SW480 (cell line): ENCODE measurements at regions not wholly inside any gene's neighbourhood (a gene's known extent, or its start where the extent isn't known, plus 50 kb on each side); places are given as distances from the start of the nearest gene placed in this dataset.
"Not testable (repeated sequence)": the region's sequence is repeated elsewhere in the genome, so short reads cannot be mapped to it uniquely, and the experiment has no call there.

ENCODE experiments used
- DNase-seq: peaks from one replicate; pipeline ENCODE4 v3.0.0-alpha.2; 2016; ENCODE audit warnings: low spot score

GRCh38 chr2:242027676-242028450, 158.3 kb downstream of the RTP5 start:
- DNase-seq: no peak

GRCh38 chr2:242029422-242030225, 160.1 kb downstream of the RTP5 start:
- no peak for DNase-seq

- no peak for DNase-seq
Observed at GRCh38 chr2:242030226-242030575, 160.7 kb downstream of the RTP5 start.

- no peak for DNase-seq
Observed at GRCh38 chr2:242030858-242031257, 161.3 kb downstream of the RTP5 start.

GRCh38 chr2:242031481-242032019, 162.0 kb downstream of the RTP5 start:
- DNase-seq: peak; percentile 87

- DNase-seq: no peak
Observed at GRCh38 chr2:242032780-242033656, 163.5 kb downstream of the RTP5 start.

- DNase-seq: no peak
Observed at GRCh38 chr2:242034138-242034537, 164.6 kb downstream of the RTP5 start.

- DNase-seq: no peak
Observed at GRCh38 chr2:242034996-242035814, 165.7 kb downstream of the RTP5 start.

GRCh38 chr2:242035858-242036652, 166.5 kb downstream of the RTP5 start:
- no peak for DNase-seq

GRCh38 chr2:242036653-242036950, 167.1 kb downstream of the RTP5 start:
- DNase-seq: no peak

GRCh38 chr2:242038166-242038927, 168.8 kb downstream of the RTP5 start:
- DNase-seq: no peak

- DNase-seq: no peak
Observed at GRCh38 chr2:242038928-242039341, 169.4 kb downstream of the RTP5 start.

- DNase-seq: no peak
Observed at GRCh38 chr2:242040303-242040655, 170.8 kb downstream of the RTP5 start.

GRCh38 chr2:242040681-242041080, 171.2 kb downstream of the RTP5 start:
- no peak for DNase-seq

- no peak for DNase-seq
Observed at GRCh38 chr2:242041816-242042215, 172.3 kb downstream of the RTP5 start.

GRCh38 chr2:242043538-242044312, 174.2 kb downstream of the RTP5 start:
- peak; percentile 34 for DNase-seq

GRCh38 chr2:242044313-242044590, 174.7 kb downstream of the RTP5 start:
- DNase-seq: no peak

GRCh38 chr2:242045596-242046144, 176.1 kb downstream of the RTP5 start:
- DNase-seq: not testable (repeated sequence)

- no peak for DNase-seq
Observed at GRCh38 chr2:242046206-242046826, 176.8 kb downstream of the RTP5 start.
